ENCODE measurements at regions not wholly inside any gene's neighbourhood (a gene's known extent, or its start where the extent isn't known, plus 50 kb on each side); places are given as distances from the start of the nearest gene placed in this dataset.

DNA sequence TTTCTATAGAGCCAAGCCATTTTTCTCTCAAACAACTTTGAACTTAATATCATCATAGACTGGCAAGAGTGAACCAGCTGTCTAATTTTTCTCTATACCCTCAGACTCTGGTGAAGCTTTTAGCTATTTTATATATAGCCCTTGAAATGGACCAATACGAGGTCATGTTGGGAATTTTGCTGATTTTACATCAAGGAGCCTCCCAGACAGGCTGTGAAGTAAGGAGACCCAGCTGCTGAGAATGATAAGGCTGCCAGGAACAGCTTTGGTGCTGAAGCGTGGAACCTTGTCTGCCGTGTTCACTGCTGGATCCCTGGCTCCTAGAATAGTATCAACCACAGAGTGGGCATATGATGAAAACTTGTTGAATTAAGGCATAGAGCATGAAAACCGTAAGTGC, 326.2 kb upstream of the NAV3 start:
- in situ Hi-C loops (cut with HindIII; ENCODE audit: low sequenced_read_pairs) = no loop called here

DNA sequence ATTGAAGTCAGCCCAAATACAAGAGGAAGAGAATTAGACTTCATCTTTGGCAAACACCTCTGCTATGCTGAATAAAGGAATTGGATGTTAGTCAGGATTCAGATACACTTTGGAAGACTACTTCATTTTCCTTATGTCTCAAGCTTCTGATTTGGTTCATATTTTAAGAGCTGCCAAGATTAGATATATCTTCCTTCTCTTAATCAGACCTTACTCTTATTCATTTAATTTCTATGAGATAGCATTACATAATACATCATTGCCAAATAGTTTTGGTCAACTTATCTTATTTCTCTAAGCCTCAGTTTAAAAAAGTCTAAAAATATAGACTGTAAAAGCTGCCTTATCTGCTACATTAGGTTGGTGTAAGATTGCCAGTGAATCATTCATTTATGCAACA, 330.6 kb upstream of the NAV3 start:
- in situ Hi-C loops (cut with HindIII; ENCODE audit: low sequenced_read_pairs) = no loop called here

GRCh38 chr12:77497647-77498046, 333.0 kb upstream of the NAV3 start:
- in situ Hi-C loops (cut with HindIII; ENCODE audit: low sequenced_read_pairs) = no loop called here

- in situ Hi-C loops (cut with HindIII; ENCODE audit: low sequenced_read_pairs) = no loop called here
Measured at GRCh38 chr12:77496714-77497113, 334.0 kb upstream of the NAV3 start.

- in situ Hi-C loops (cut with HindIII; ENCODE audit: low sequenced_read_pairs) = no loop called here
Measured at GRCh38 chr12:77494296-77494695, 336.4 kb upstream of the NAV3 start.

DNA sequence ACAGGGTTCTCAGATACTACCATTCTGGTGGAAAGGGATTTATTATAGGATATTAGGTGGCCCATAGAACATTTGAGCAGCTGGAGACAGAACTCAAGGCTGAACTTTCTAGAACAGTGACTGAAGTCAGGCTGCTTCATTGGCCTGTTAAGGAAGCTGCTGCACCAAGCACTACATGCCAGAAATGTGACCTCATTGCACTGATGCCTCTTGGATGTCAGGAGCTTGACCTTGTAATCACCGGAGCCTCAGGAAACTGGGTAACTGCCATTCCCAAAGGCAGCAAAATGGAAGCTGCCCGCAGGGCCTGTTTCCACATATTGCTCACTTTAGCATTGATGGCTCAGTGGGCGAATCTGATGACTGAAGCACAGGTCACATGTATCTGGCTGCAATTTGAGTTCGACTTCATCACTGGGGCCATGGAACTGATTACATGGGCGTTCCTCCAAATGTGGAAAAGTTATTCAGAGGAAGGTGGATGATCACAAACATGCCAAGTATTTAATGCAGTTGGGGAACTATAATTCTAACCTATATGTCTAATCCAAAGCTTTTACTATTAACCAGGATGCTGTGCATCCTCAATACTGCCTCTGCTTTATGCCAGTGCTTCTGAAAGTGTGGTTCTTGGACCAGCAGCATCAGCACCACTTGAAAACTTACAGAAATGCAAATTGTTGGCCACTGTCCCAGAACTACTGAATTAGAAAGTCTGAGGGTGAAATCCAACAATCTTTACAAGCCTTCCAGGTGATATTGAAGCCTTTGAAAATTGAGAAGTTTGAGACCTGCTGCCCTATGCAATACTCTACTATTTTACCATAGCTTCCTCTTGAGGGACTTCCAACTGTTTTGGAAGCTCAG, 337.2 kb upstream of the NAV3 start:
- in situ Hi-C loops (cut with HindIII; ENCODE audit: low sequenced_read_pairs) = no loop called here

DNA sequence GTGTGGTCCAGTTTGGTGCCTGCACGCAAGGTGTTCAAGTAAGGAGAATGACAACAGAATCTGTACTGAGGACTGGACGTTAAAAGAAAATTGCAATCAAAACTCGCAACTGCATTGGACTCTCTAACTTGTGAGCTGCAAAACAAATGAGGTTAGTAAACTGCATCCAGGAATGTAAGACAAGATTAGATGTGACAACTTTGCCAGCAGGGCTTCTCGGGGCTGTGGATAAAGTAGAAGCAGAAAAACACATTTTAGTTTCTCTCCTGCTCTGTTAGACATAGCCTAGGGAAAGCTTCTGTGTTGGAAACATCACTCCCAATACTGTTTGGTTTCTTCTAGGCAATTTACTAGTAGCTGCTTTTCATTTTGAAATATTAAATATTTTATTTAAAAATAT, 338.2 kb upstream of the NAV3 start:
- in situ Hi-C loops (cut with HindIII; ENCODE audit: low sequenced_read_pairs) = no loop called here

- in situ Hi-C loops (cut with HindIII; ENCODE audit: low sequenced_read_pairs) = no loop called here
Measured at GRCh38 chr12:77489331-77489970, 341.2 kb upstream of the NAV3 start.

GRCh38 chr12:77488041-77488620, 342.6 kb upstream of the NAV3 start:
- in situ Hi-C loops (cut with HindIII; ENCODE audit: low sequenced_read_pairs) = no loop called here

GRCh38 chr12:77486872-77487271, 343.8 kb upstream of the NAV3 start:
- in situ Hi-C loops (cut with HindIII; ENCODE audit: low sequenced_read_pairs) = no loop called here

GRCh38 chr12:77485961-77486854, 344.5 kb upstream of the NAV3 start:
- in situ Hi-C loops (cut with HindIII; ENCODE audit: low sequenced_read_pairs) = no loop called here

DNA sequence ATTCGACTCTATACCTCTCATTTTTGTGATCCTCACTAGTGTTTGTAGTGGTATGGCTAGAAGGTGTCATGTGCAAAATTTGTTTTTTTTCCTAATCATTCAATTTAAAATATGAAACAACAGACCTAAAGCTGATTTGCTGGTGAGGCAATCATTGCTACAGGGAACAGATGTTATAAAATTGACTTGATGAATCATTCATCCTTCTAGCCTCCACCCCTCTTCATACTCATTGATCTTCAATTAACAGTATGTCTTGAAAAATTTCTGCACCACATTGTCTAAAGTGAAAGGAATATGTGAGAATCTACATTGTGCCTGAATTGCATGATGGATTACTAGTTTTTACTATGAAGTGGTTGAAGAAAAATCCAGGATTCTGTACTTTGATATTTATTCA, 349.0 kb upstream of the NAV3 start:
- in situ Hi-C loops (cut with HindIII; ENCODE audit: low sequenced_read_pairs) = no loop called here

DNA sequence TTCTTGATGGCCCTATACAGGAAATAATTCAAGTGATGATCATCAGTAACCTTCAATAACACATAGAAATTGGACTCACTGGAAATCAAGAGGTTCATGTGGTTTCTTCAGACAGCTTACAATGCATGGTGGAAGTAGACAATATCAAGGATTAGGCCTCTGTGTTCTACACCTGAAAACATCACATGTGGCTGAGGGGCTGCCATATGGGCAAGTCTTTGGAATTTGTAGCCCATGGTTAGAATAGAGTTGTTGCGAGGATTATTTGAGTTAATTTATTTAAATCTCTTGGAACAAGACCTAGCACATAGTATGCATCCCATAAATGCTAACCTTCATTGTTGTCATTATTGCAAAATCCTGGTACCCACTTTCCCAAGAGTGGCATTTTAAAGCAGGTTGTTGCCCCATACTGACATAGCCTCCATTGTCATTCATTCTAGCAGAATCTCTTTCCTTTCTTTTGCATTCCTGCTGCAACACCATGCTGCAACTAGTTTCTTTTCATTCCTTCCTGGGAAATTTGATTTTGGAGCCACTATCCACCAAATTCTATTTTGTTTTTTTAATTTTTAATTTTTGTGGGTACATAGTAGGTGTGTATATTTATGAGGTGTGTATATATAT, 352.7 kb upstream of the NAV3 start:
- in situ Hi-C loops (cut with HindIII; ENCODE audit: low sequenced_read_pairs) = no loop called here

- in situ Hi-C loops (cut with HindIII; ENCODE audit: low sequenced_read_pairs) = no loop called here
Measured at GRCh38 chr12:77471801-77472200, 358.9 kb upstream of the NAV3 start.

GRCh38 chr12:77469578-77470333, 360.9 kb upstream of the NAV3 start:
- in situ Hi-C loops (cut with HindIII; ENCODE audit: low sequenced_read_pairs) = no loop called here

DNA sequence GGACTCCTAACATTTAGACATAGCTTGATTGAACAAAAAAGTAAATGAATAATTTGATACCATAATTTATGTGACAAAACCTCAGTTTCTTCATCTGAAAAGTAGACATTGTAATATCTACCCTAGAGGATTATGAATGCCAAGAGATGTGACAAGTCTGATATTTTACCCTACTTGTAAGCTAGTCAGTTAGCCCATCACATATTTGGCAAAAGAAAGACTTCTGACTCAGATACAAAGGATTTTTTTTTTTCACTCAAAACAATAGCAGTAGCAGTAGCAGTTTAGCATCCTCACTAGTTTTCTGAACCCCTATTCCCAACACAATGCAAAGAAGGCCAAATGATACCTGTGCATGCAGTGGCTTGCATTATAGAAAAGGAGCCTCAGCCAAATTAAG, 377.3 kb upstream of the E2F7 start:
- in situ Hi-C loops (cut with HindIII; ENCODE audit: low sequenced_read_pairs) = no loop called here

DNA sequence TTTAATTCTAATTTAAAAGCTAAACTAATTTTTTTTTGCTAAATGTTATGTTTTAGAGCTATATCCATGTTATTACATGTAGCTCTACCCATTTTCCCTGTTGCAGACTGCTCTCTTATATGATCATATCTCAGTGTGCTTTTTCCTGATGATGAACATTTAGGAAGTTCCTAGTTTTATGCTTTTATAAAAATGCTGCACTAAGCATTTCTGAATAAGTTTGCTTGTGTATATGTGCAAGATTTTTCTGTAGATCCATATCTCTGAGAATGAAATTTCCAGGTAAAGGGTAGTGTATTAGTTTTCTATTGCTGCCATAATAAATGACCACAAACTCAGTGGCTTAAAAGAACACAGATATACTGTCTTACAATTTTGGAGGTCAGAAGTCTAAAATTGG, 374.4 kb upstream of the E2F7 start:
- in situ Hi-C loops (cut with HindIII; ENCODE audit: low sequenced_read_pairs) = no loop called here

GRCh38 chr12:77438644-77439043, 373.3 kb upstream of the E2F7 start:
- in situ Hi-C loops (cut with HindIII; ENCODE audit: low sequenced_read_pairs) = no loop called here

GRCh38 chr12:77437206-77437605, 371.8 kb upstream of the E2F7 start:
- in situ Hi-C loops (cut with HindIII; ENCODE audit: low sequenced_read_pairs) = no loop called here

All from endothelial cell of hepatic sinusoid (primary cell).